T-cell (primary cell): ENCODE measurements at regions not wholly inside any gene's neighbourhood (a gene's known extent, or its start where the extent isn't known, plus 50 kb on each side); places are given as distances from the start of the nearest gene placed in this dataset.

Experiments used
- ATAC-seq, 4 experiments: fragments of 200-7000 bp in 3 of 4; fragments of 150-1000 bp in 1 of 4; cut with Tn5 transposase; replicated peaks in 1 of 4; 1 replicate in 3 of 4; 2 replicates in 1 of 4; pipeline ENCODE4 v1.10.0; 2021; ENCODE audit warnings: moderate library complexity in 3 of 4, mild to moderate bottlenecking in 2 of 4, moderate number of reproducible peaks in 1 of 4
- CTCF ChIA-PET, 2 donors: fragments of 300-600 bp; sonication (Branson Sonifier 250); formaldehyde crosslinking; loops; one replicate each; lab custom pipeline; 2022; ENCODE audit warnings: antibody characterized with exemption in 2 of 2; lab: Charles Lee
- POLR2A ChIA-PET, 2 donors: fragments of 300-600 bp; sonication (Branson Sonifier 250); formaldehyde crosslinking; loops; one replicate each; lab custom pipeline; 2022; ENCODE audit warnings: antibody characterized with exemption in 2 of 2; lab: Charles Lee
- DNase-seq, 35 experiments: peaks; one replicate each; pipeline versions ENCODE4 v3.0.0 to v3.0.0-alpha.2; 2013 to 2023
- H3K27ac ChIP-seq: one replicate; pipeline ENCODE4 v1.5.1; 2013; ENCODE audit warnings: low read length
- H3K27me3 ChIP-seq, 2 experiments: replicated peaks in 1 of 2; 1 replicate in 1 of 2; 2 replicates in 1 of 2; pipeline versions ENCODE4 v1.6.1 to v1.7.0; 2013; ENCODE audit warnings: low read length in 1 of 2, mixed read lengths in 1 of 2; ENCODE audit not compliant: control insufficient read depth in 2 of 2, insufficient read depth in 2 of 2; ENCODE audit errors: extremely low read depth in 1 of 2
- H3K36me3 ChIP-seq, 2 donors: 1 replicate in 1 of 2; 2 replicates in 1 of 2; pipeline versions ENCODE4 v1.6.1 to v1.7.0; 2013; ENCODE audit warnings: low read length in 1 of 2; ENCODE audit not compliant: control insufficient read depth in 2 of 2, insufficient read depth in 1 of 2; ENCODE audit errors: extremely low read depth in 1 of 2
- H3K4me1 ChIP-seq, 2 experiments: 1 replicate in 1 of 2; 2 replicates in 1 of 2; pipeline versions ENCODE4 v1.6.1 to v1.7.0; 2013; ENCODE audit warnings: low read length in 2 of 2, mixed read lengths in 1 of 2; ENCODE audit not compliant: insufficient read depth in 2 of 2, control insufficient read depth in 1 of 2; ENCODE audit errors: extremely low read depth in 1 of 2
- H3K4me3 ChIP-seq, 2 donors: 1 replicate in 1 of 2; 2 replicates in 1 of 2; pipeline versions ENCODE4 v1.5.1 to v1.7.0; 2013; ENCODE audit warnings: mild to moderate bottlenecking in 2 of 2, low read length in 1 of 2, moderate library complexity in 1 of 2; ENCODE audit not compliant: control insufficient read depth in 1 of 2; ENCODE audit errors: extremely low read depth in 1 of 2
- H3K9me3 ChIP-seq: 2 replicates; pipeline ENCODE4 v1.7.0; 2013
- H3K27ac Mint-ChIP-seq, 2 donors: one replicate each; pipeline ENCODE4 v1.8.0; 2020 to 2021; ENCODE audit warnings: mild to moderate bottlenecking in 2 of 2, mixed read lengths in 2 of 2
- H3K27me3 Mint-ChIP-seq, 2 donors: one replicate each; pipeline ENCODE4 v1.8.0; 2021 to 2022; ENCODE audit warnings: mixed read lengths in 2 of 2
- H3K36me3 Mint-ChIP-seq: one replicate; pipeline ENCODE4 v1.8.0; 2021; ENCODE audit warnings: mixed read lengths
- H3K4me1 Mint-ChIP-seq, 3 donors: one replicate each; pipeline ENCODE4 v1.8.0; 2020 to 2022; ENCODE audit warnings: mixed read lengths in 3 of 3, mild to moderate bottlenecking in 1 of 3
- H3K4me3 Mint-ChIP-seq, 3 donors: one replicate each; pipeline ENCODE4 v1.8.0; 2020 to 2022; ENCODE audit warnings: mild to moderate bottlenecking in 3 of 3, mixed read lengths in 3 of 3, moderate library complexity in 3 of 3
- H3K9me3 Mint-ChIP-seq, 3 donors: one replicate each; pipeline ENCODE4 v1.8.0; 2020 to 2022; ENCODE audit warnings: mixed read lengths in 3 of 3
- WGBS: methylation state at CpG from one replicate; pipeline ENCODE4 v1.1.5; 2013; ENCODE audit warnings: missing lambda C conversion rate; ENCODE audit not compliant: insufficient coverage; 5-methylcytosine and 5-hydroxymethylcytosine counted together

- 82% methylated on average over 47 of the region's 50 CpGs for WGBS
- Mint-ChIP-seq H3K27me3 (peaks cover 5 to 14% of the 10 kb centered on the region in 2 donors), H3K4me1 (no peaks in the 10 kb centered on the region), H3K4me3 (no peak overlapping the region), H3K27ac (no peak overlapping the region), H3K36me3 (no peaks in the 10 kb centered on the region), H3K9me3 (no peaks in the 10 kb centered on the region)
- peaks cover 0 to 27% of the 10 kb centered on the region in 2 experiments for H3K27me3 ChIP-seq
- H3K9me3 ChIP-seq: no peaks in the 10 kb centered on the region
- H3K4me3 ChIP-seq: no peak overlapping the region
- H3K27ac ChIP-seq: no peak overlapping the region
- no peak for DNase-seq
- POLR2A ChIA-PET: no interaction called here
- ATAC-seq: no peak
- no peaks in the 10 kb centered on the region for H3K36me3 ChIP-seq
- no peaks in the 10 kb centered on the region for H3K4me1 ChIP-seq
- CTCF ChIA-PET: no interaction called here
Measured at GRCh38 chr10:133021963-133022775, 65.6 kb upstream of the ADGRA1 start.

- Histone ChIP-seq H3K27ac (no peak overlapping the region), H3K4me3 (no peak overlapping the region), H3K4me1 (no peaks in the 10 kb centered on the region), H3K9me3 (no peaks in the 10 kb centered on the region), H3K36me3 (no peaks in the 10 kb centered on the region), H3K27me3 (peaks cover 0 to 24% of the 10 kb centered on the region in 2 experiments)
- POLR2A ChIA-PET: no interaction called here
- Mint-ChIP-seq H3K36me3 (no peaks in the 10 kb centered on the region), H3K27me3 (peaks cover 5 to 11% of the 10 kb centered on the region in 2 donors), H3K4me1 (no peaks in the 10 kb centered on the region), H3K27ac (no peak overlapping the region), H3K9me3 (no peaks in the 10 kb centered on the region), H3K4me3 (no peak overlapping the region)
- 92% methylated on average over 36 of the region's 52 CpGs for WGBS
- ATAC-seq: no peak
- no peak for DNase-seq
- CTCF ChIA-PET: no interaction called here
Measured at GRCh38 chr10:133021116-133021962, 66.4 kb upstream of the ADGRA1 start.

GRCh38 chr10:133020193-133020817 is 67.4 kb upstream of the ADGRA1 start:
- no peaks in the 10 kb centered on the region for H3K36me3 Mint-ChIP-seq
- CTCF ChIA-PET: no interaction called here
- no peak overlapping the region for H3K4me3 Mint-ChIP-seq
- H3K9me3 Mint-ChIP-seq: no peaks in the 10 kb centered on the region
- 89% methylated on average over 25 of the region's 29 CpGs for WGBS
- H3K27ac Mint-ChIP-seq: no peak overlapping the region
- H3K4me3 ChIP-seq: no peak overlapping the region
- ATAC-seq: no peak
- no peak for DNase-seq
- no peaks in the 10 kb centered on the region for H3K9me3 ChIP-seq
- H3K36me3 ChIP-seq: no peaks in the 10 kb centered on the region
- H3K27me3 ChIP-seq: peaks cover 0 to 18% of the 10 kb centered on the region in 2 experiments
- H3K27me3 Mint-ChIP-seq: peaks cover 1 to 5% of the 10 kb centered on the region in 2 donors
- no peaks in the 10 kb centered on the region for H3K4me1 Mint-ChIP-seq
- no peaks in the 10 kb centered on the region for H3K4me1 ChIP-seq
- POLR2A ChIA-PET: no interaction called here
- H3K27ac ChIP-seq: no peak overlapping the region

DNA sequence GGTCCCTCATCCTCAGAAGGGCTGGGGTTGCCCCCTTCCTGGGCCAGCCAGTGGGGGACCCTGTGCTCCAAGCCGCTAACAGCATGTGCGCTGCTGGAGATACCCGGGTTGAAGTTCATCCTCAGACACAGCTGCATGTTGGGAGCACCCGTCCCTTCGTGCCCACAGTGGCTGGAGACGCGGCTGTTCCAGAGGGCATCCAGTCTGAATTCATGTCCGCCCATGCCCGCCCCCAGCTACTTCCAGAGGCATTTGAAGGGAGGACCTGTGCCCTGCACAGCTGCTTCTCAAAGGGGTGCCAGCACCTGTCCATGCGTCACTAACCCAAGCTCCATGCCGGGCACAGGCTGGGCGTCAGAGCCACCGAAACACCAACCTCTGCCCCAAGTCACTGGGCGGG is 68.1 kb upstream of the ADGRA1 start:
- H3K27me3 Mint-ChIP-seq: peaks cover 0 to 3% of the 10 kb centered on the region in 2 donors
- H3K27me3 ChIP-seq: peaks cover 0 to 21% of the 10 kb centered on the region in 2 experiments
- no peaks in the 10 kb centered on the region for H3K9me3 ChIP-seq
- no peaks in the 10 kb centered on the region for H3K4me1 ChIP-seq
- H3K4me1 Mint-ChIP-seq: no peaks in the 10 kb centered on the region
- WGBS: 95% methylated on average over 14 of the region's 14 CpGs
- DNase-seq (no peak), ATAC-seq (no peak)
- H3K27ac ChIP-seq: no peak overlapping the region
- H3K4me3 Mint-ChIP-seq: no peak overlapping the region
- H3K36me3 Mint-ChIP-seq: no peaks in the 10 kb centered on the region
- CTCF ChIA-PET: no interaction called here
- H3K36me3 ChIP-seq: no peaks in the 10 kb centered on the region
- H3K27ac Mint-ChIP-seq: no peak overlapping the region
- H3K9me3 Mint-ChIP-seq: no peaks in the 10 kb centered on the region
- POLR2A ChIA-PET: no interaction called here
- no peak overlapping the region for H3K4me3 ChIP-seq

GRCh38 chr10:133019191-133019590 is 68.5 kb upstream of the ADGRA1 start:
- H3K9me3 Mint-ChIP-seq: no peaks in the 10 kb centered on the region
- H3K27ac ChIP-seq: no peak overlapping the region
- no peaks in the 10 kb centered on the region for H3K4me1 ChIP-seq
- no peaks in the 10 kb centered on the region for H3K36me3 ChIP-seq
- peaks cover 0 to 25% of the 10 kb centered on the region in 2 experiments for H3K27me3 ChIP-seq
- DNase-seq (no peak), ATAC-seq (no peak)
- 90% methylated on average over 10 of the region's 17 CpGs for WGBS
- no peaks in the 10 kb centered on the region for H3K9me3 ChIP-seq
- no peaks in the 10 kb centered on the region for H3K4me1 Mint-ChIP-seq
- H3K4me3 ChIP-seq: no peak overlapping the region
- peaks cover 0 to 3% of the 10 kb centered on the region in 2 donors for H3K27me3 Mint-ChIP-seq
- ChIA-PET POLR2A (no interaction called here), CTCF (no interaction called here)
- no peak overlapping the region for H3K4me3 Mint-ChIP-seq
- H3K36me3 Mint-ChIP-seq: no peaks in the 10 kb centered on the region
- H3K27ac Mint-ChIP-seq: no peak overlapping the region

DNA sequence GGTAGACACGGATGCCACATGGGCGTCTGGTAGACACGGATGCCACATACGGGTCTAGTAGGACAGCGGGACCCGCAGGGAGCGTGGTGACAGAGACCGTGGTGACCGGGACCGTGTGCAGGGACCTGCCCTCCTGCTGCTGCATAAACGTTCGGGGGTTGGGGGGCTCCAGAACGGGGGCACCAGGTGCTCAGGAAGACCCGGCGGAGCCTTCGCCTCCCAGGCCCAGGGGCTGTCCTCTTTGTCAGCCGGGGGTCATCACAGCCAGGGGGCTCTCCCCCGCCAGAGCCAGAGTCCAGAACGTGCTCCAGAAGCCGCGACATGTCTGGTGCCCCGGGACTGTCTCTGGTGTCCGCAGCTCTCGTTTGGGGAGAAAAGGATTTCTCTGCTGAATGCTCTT is 69.2 kb upstream of the ADGRA1 start:
- Histone ChIP-seq H3K4me1 (no peaks in the 10 kb centered on the region), H3K27ac (no peak overlapping the region), H3K36me3 (no peaks in the 10 kb centered on the region), H3K4me3 (no peak overlapping the region), H3K27me3 (peaks cover 0 to 30% of the 10 kb centered on the region in 2 experiments), H3K9me3 (no peaks in the 10 kb centered on the region)
- no peak overlapping the region for H3K27ac Mint-ChIP-seq
- ATAC-seq: no peak
- ChIA-PET CTCF (no interaction called here), POLR2A (no interaction called here)
- WGBS: 94% methylated on average over 19 of the region's 24 CpGs
- peaks cover 0 to under 1% of the 10 kb centered on the region in 2 donors for H3K27me3 Mint-ChIP-seq
- no peak for DNase-seq
- no peak overlapping the region for H3K4me3 Mint-ChIP-seq
- no peaks in the 10 kb centered on the region for H3K4me1 Mint-ChIP-seq
- H3K36me3 Mint-ChIP-seq: no peaks in the 10 kb centered on the region
- H3K9me3 Mint-ChIP-seq: no peaks in the 10 kb centered on the region
